ENCODE measurements at regions not wholly inside any gene's neighbourhood (a gene's known extent, or its start where the extent isn't known, plus 50 kb on each side); places are given as distances from the start of the nearest gene placed in this dataset.

DNA sequence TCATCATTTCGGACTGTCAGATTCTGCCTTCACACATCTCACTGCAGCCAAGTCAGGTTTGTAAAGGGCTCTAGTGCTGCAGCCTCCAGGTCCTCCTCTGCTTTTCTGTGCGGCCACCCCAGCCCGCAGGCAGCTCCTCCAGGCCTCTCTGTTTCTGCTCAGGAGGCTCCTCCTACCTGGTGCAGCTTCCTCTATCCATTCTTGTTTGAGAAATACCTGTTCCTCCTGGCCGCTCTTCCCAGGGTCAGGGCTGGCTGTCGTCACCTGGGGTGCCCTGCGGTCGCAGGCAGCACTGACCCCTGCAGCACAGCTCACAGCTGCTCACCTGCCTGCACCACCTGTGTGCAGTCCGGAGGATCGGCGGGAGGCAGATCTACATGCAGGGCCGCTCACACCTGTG is 387.7 kb upstream of the IRX4 start:
- Histone ChIP-seq H3K9me3 (no peaks in the 10 kb centered on the region), H3K36me3 (ENCODE audit: low read depth) (no peaks in the 10 kb centered on the region), H3K4me1 (ENCODE audit: low read depth) (no peaks in the 10 kb centered on the region), H3K4me3 (no peak overlapping the region)
- no peak for TF ChIP-seq CTCF (IDR thresholded peaks at IDR 0.05)
- intact Hi-C loops (cut with DNase I, micrococcal nuclease) = no loop called here
- DNase-seq (no peak), ATAC-seq (no peak)

- intact Hi-C loops (cut with DNase I, micrococcal nuclease) = no loop called here
- no peak for DNase-seq
- TF ChIP-seq CTCF (IDR thresholded peaks at IDR 0.05) = no peak
Observed at GRCh38 chr5:2269656-2270055, 386.9 kb upstream of the IRX4 start.

GRCh38 chr5:2267991-2268390 is 385.3 kb upstream of the IRX4 start:
- no peak for TF ChIP-seq CTCF (IDR thresholded peaks at IDR 0.05)
- Histone ChIP-seq H3K9me3 (no peaks in the 10 kb centered on the region), H3K4me1 (ENCODE audit: low read depth) (no peaks in the 10 kb centered on the region), H3K4me3 (no peak overlapping the region), H3K36me3 (ENCODE audit: low read depth) (no peaks in the 10 kb centered on the region)
- ATAC-seq = no peak
- no peak for DNase-seq
- intact Hi-C loops (cut with DNase I, micrococcal nuclease) = no loop called here

More at GRCh38 chr5:2269656-2270055, 386.9 kb upstream of the IRX4 start:
- no peaks in the 10 kb centered on the region for H3K9me3 ChIP-seq
- no peaks in the 10 kb centered on the region for H3K4me1 ChIP-seq (ENCODE audit: low read depth)
- H3K4me3 ChIP-seq = no peak overlapping the region
- no peak for ATAC-seq
- no peaks in the 10 kb centered on the region for H3K36me3 ChIP-seq (ENCODE audit: low read depth)

GRCh38 chr5:2266641-2267240 is 384.0 kb upstream of the IRX4 start:
- ATAC-seq (no peak), DNase-seq (no peak)
- H3K4me3 ChIP-seq = no peak overlapping the region
- no peaks in the 10 kb centered on the region for H3K36me3 ChIP-seq (ENCODE audit: low read depth)
- no peak for TF ChIP-seq CTCF (IDR thresholded peaks at IDR 0.05)
- H3K9me3 ChIP-seq = no peaks in the 10 kb centered on the region
- H3K4me1 ChIP-seq (ENCODE audit: low read depth) = no peaks in the 10 kb centered on the region
- intact Hi-C loops (cut with DNase I, micrococcal nuclease) = no loop called here

DNA sequence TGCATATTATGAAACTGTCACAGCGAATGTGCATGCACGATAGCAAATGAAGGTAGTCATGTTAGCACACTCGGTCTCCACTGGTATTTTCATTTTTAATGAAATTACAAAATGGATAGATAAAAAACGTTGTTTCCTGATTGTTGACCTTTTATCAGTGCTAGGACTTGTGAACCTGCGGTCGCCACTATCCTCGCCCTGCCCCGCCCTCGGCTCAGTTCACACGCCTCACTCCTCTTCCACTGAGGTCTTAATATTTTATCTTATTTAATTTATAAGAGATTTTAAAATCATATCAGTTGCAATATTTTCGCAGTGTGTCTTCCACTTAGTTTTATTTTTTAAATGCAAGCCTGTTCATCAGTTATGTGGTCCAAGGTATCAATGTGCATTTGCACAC is 382.6 kb upstream of the IRX4 start:
- TF ChIP-seq CTCF (IDR thresholded peaks at IDR 0.05) = no peak
- Histone ChIP-seq H3K4me3 (no peak overlapping the region), H3K4me1 (ENCODE audit: low read depth) (no peaks in the 10 kb centered on the region), H3K9me3 (no peaks in the 10 kb centered on the region), H3K36me3 (ENCODE audit: low read depth) (no peaks in the 10 kb centered on the region)
- intact Hi-C loops (cut with DNase I, micrococcal nuclease) = no loop called here
- no peak for DNase-seq
- ATAC-seq = no peak

GRCh38 chr5:2263763-2264162 is 381.0 kb upstream of the IRX4 start:
- Histone ChIP-seq H3K9me3 (no peaks in the 10 kb centered on the region), H3K36me3 (ENCODE audit: low read depth) (no peaks in the 10 kb centered on the region), H3K4me3 (no peak overlapping the region), H3K4me1 (ENCODE audit: low read depth) (no peaks in the 10 kb centered on the region)
- TF ChIP-seq CTCF (IDR thresholded peaks at IDR 0.05) = no peak
- intact Hi-C loops (cut with DNase I, micrococcal nuclease) = no loop called here
- ATAC-seq (no peak), DNase-seq (no peak)

Data from mucosa of descending colon (tissue), 3 donors.